PC-9 (cell line): ENCODE measurements at regions not wholly inside any gene's neighbourhood (a gene's known extent, or its start where the extent isn't known, plus 50 kb on each side); places are given as distances from the start of the nearest gene placed in this dataset.

ENCODE experiments used
- BruUV-seq: library from RNA; stranded (reverse); fragments of 400-500 nt; replicated peaks from 2 replicates; lab custom pipeline; 2021; lab: Mats Ljungman, UMichigan
- CTCF ChIA-PET: fragments of 300-600 bp; sonication (Branson Sonifier 250); formaldehyde crosslinking; loops from one replicate; lab custom pipeline; 2022; ENCODE audit warnings: antibody characterized with exemption; lab: Charles Lee
- POLR2A ChIA-PET: fragments of 300-600 bp; sonication (Branson Sonifier 250); formaldehyde crosslinking; loops from one replicate; lab custom pipeline; 2022; ENCODE audit warnings: antibody characterized with exemption; ENCODE audit not compliant: unreplicated experiment; lab: Charles Lee
- DNase-seq, 2 experiments: peaks; one replicate each; pipeline versions ENCODE4 v3.0.0 to v3.0.0-alpha.2; 2015 to 2022; ENCODE audit warnings: mixed read lengths in 1 of 2
- H2AFZ ChIP-seq: fragments of 200-600 bp; sonication (generic); 2 replicates; pipeline ENCODE4 v1.8.1; 2017; ENCODE audit warnings: antibody characterized with exemption
- H3F3A ChIP-seq: fragments of 200-600 bp; sonication (generic); 2 replicates; pipeline ENCODE4 v1.8.1; 2017; ENCODE audit warnings: antibody characterized with exemption, mild to moderate bottlenecking, low read depth; ENCODE audit not compliant: insufficient read depth
- H3K27ac ChIP-seq: fragments of 200-600 bp; sonication (generic); 2 replicates; pipeline ENCODE4 v1.6.1; 2016; ENCODE audit warnings: mixed run types
- H3K27me3 ChIP-seq: fragments of 200-600 bp; sonication (generic); 2 replicates; pipeline ENCODE4 v1.6.1; 2016; ENCODE audit warnings: low read depth, mixed run types; ENCODE audit not compliant: insufficient read depth
- H3K36me3 ChIP-seq: fragments of 200-600 bp; sonication (generic); 2 replicates; pipeline ENCODE4 v1.6.1; 2016; ENCODE audit warnings: low read depth, mixed run types
- H3K4me1 ChIP-seq: fragments of 200-600 bp; sonication (generic); replicated peaks from 2 replicates; pipeline ENCODE4 v1.6.1; 2016; ENCODE audit warnings: mixed run types; ENCODE audit not compliant: insufficient read depth
- H3K4me2 ChIP-seq: fragments of 200-600 bp; sonication (generic); 2 replicates; pipeline ENCODE4 v1.6.1; 2017; ENCODE audit warnings: mixed run types
- H3K4me3 ChIP-seq: fragments of 200-600 bp; sonication (generic); 2 replicates; pipeline ENCODE4 v1.6.1; 2016; ENCODE audit warnings: mixed run types
- H3K79me2 ChIP-seq: fragments of 200-600 bp; sonication (generic); 2 replicates; pipeline ENCODE4 v1.6.1; 2017; ENCODE audit warnings: low read depth, mixed run types
- H3K9me2 ChIP-seq: fragments of 200-600 bp; sonication (generic); 2 replicates; pipeline ENCODE4 v1.8.1; 2017; ENCODE audit warnings: mild to moderate bottlenecking; ENCODE audit not compliant: insufficient read depth
- H3K9me3 ChIP-seq: fragments of 200-600 bp; sonication (generic); 2 replicates; pipeline ENCODE4 v1.8.1; 2016; ENCODE audit warnings: low read depth; ENCODE audit not compliant: insufficient read depth
- H4K20me1 ChIP-seq: fragments of 200-600 bp; sonication (generic); 2 replicates; pipeline ENCODE4 v1.8.1; 2017; ENCODE audit not compliant: insufficient read depth
- CTCF ChIP-seq: fragments of 200-600 bp; sonication (generic); conservative IDR thresholded peaks from 2 replicates; pipeline ENCODE4 v1.6.1; 2017; ENCODE audit warnings: mixed run types, antibody characterized with exemption, mild to moderate bottlenecking, moderate library complexity
- EZH2 ChIP-seq: fragments of 200-600 bp; sonication (generic); IDR thresholded peaks from 2 replicates; pipeline ENCODE4 v1.8.0; 2017; ENCODE audit warnings: antibody characterized with exemption, low read depth
- intact Hi-C: fragments of 100-400 bp; cut with micrococcal nuclease; formaldehyde crosslinking; loops from one replicate; pipeline ENCODE4 v1.10.0; 2022; ENCODE audit not compliant: unreplicated experiment

- intact Hi-C loops, result no loop called here
- peaks cover 3% of the 10 kb centered on the region; the same call in 1 of the 2 replicates for H3K9me3 ChIP-seq
- H3K79me2 ChIP-seq, result no peaks in the 10 kb centered on the region
- BruUV-seq, result no TSS peak
- no peaks in the 10 kb centered on the region for H3K9me2 ChIP-seq
- H3K4me3 ChIP-seq, result no peak overlapping the region
- no peak for DNase-seq
- H2AFZ ChIP-seq, result no peak overlapping the region
- no peaks in the 10 kb centered on the region; the same call in 1 of the 2 replicates for H4K20me1 ChIP-seq
- no peak overlapping the region for H3K27ac ChIP-seq
- H3K36me3 ChIP-seq, result no peaks in the 10 kb centered on the region
- no peak for TF ChIP-seq CTCF
- no peak for TF ChIP-seq EZH2
- POLR2A ChIA-PET, result no interaction called here
- H3K4me1 ChIP-seq, result no peaks in the 10 kb centered on the region
- CTCF ChIA-PET, result no interaction called here
- H3K27me3 ChIP-seq, result peaks cover 93% of the 10 kb centered on the region
- H3K4me2 ChIP-seq, result no peak overlapping the region
- H3F3A ChIP-seq, result no peaks in the 10 kb centered on the region
Observed at GRCh38 chr2:239898292-239898925, 126.7 kb downstream of the NDUFA10 start.

- Histone ChIP-seq H3K9me3 (peaks cover 3% of the 10 kb centered on the region; the same call in 1 of the 2 replicates), H3K36me3 (no peaks in the 10 kb centered on the region), H3K4me1 (no peaks in the 10 kb centered on the region), H2AFZ (no peak overlapping the region), H3F3A (no peaks in the 10 kb centered on the region), H3K4me2 (no peak overlapping the region), H3K27me3 (peaks cover 93% of the 10 kb centered on the region), H3K27ac (no peak overlapping the region), H3K79me2 (no peaks in the 10 kb centered on the region), H3K9me2 (no peaks in the 10 kb centered on the region), H3K4me3 (no peak overlapping the region), H4K20me1 (no peaks in the 10 kb centered on the region)
- no TSS peak for BruUV-seq
- no peak for TF ChIP-seq EZH2
- TF ChIP-seq CTCF, result no peak
- POLR2A ChIA-PET, result no interaction called here
- intact Hi-C loops, result no loop called here
- no peak for DNase-seq
- CTCF ChIA-PET, result no interaction called here
Observed at GRCh38 chr2:239897596-239898235, 127.4 kb downstream of the NDUFA10 start.

- no peak for DNase-seq
- no peak for TF ChIP-seq EZH2
- Histone ChIP-seq H3K9me2 (no peaks in the 10 kb centered on the region), H3K27me3 (peaks cover 93% of the 10 kb centered on the region), H3K9me3 (peaks cover 3% of the 10 kb centered on the region; the same call in 1 of the 2 replicates), H3K4me2 (no peak overlapping the region), H3K4me1 (no peaks in the 10 kb centered on the region), H2AFZ (no peak overlapping the region), H3K36me3 (no peaks in the 10 kb centered on the region), H4K20me1 (no peaks in the 10 kb centered on the region), H3K4me3 (no peak overlapping the region), H3K27ac (no peak overlapping the region), H3F3A (no peaks in the 10 kb centered on the region), H3K79me2 (no peaks in the 10 kb centered on the region)
- CTCF ChIA-PET, result no interaction called here
- BruUV-seq, result no TSS peak
- intact Hi-C loops, result no loop called here
- POLR2A ChIA-PET, result no interaction called here
Observed at GRCh38 chr2:239896075-239896474, 129.1 kb downstream of the NDUFA10 start.
